Upper lobe of left lung (tissue), 6 donors: ENCODE measurements at regions not wholly inside any gene's neighbourhood (a gene's known extent, or its start where the extent isn't known, plus 50 kb on each side); places are given as distances from the start of the nearest gene placed in this dataset.
"Not testable (repeated sequence)": the region's sequence is repeated elsewhere in the genome, so short reads cannot be mapped to it uniquely, and the experiment has no call there.

Experiments
- ATAC-seq, 2 donors: fragments of 200-7000 bp; cut with Tn5 transposase; one replicate each; pipeline ENCODE4 v1.9.1; 2022; ENCODE audit warnings: mild to moderate bottlenecking in 2 of 2, moderate library complexity in 2 of 2; ENCODE audit not compliant: low FRiP score in 2 of 2
- DNase-seq, 2 donors: peaks; one replicate each; pipeline ENCODE4 v3.0.0-alpha.2; 2019 to 2020
- H3K27ac ChIP-seq, 4 donors: fragments of 200-600 bp; sonication (generic); one replicate each; pipeline ENCODE4 v1.5.1; 2016 to 2019
- H3K27me3 ChIP-seq, 4 donors: fragments of 200-600 bp; sonication (generic); one replicate each; pipeline ENCODE4 v1.5.1; 2017 to 2019
- H3K36me3 ChIP-seq, 4 donors: fragments of 200-600 bp; sonication (generic); one replicate each; pipeline ENCODE4 v1.5.1; 2016 to 2019
- H3K4me1 ChIP-seq, 4 donors: fragments of 200-600 bp; sonication (generic); one replicate each; pipeline ENCODE4 v1.5.1; 2018 to 2019
- H3K4me3 ChIP-seq, 4 donors: fragments of 200-600 bp; sonication (generic); one replicate each; pipeline ENCODE4 v1.5.1; 2017 to 2019; ENCODE audit warnings: mild to moderate bottlenecking in 2 of 4, moderate library complexity in 1 of 4
- H3K9me3 ChIP-seq, 4 donors: fragments of 200-600 bp; sonication (generic); one replicate each; pipeline ENCODE4 v1.5.1; 2018 to 2019
- EP300 ChIP-seq, 4 donors: sonication (generic); formaldehyde crosslinking; IDR thresholded peaks; one replicate each; pipeline ENCODE4 v1.5.1; 2017; ENCODE audit warnings: antibody characterized with exemption in 4 of 4, control low read depth in 2 of 4
- POLR2A ChIP-seq, 4 donors: fragments of 450-650 bp; IDR thresholded peaks; one replicate each; pipeline ENCODE4 v1.5.1; 2016 to 2017; ENCODE audit warnings: antibody characterized with exemption in 4 of 4, mild to moderate bottlenecking in 2 of 4
- POLR2AphosphoS5 ChIP-seq, 2 donors: sonication (generic); formaldehyde crosslinking; IDR thresholded peaks; one replicate each; pipeline ENCODE4 v1.5.1; 2017; ENCODE audit warnings: antibody characterized with exemption in 2 of 2
- WGBS, 2 donors: methylation state at CpG; one replicate each; pipeline ENCODE4 v1.1.5; 2017 to 2018; 5-methylcytosine and 5-hydroxymethylcytosine counted together
- TF ChIP-seq, protein P1 (sequence below), 6 experiments: fragments of 450-650 bp in 4 of 6; fragments of 200-600 bp in 2 of 6; sonication (generic) in 2 of 6; IDR thresholded peaks; one replicate each; pipeline ENCODE4 v1.5.1; 2016 to 2019; ENCODE audit warnings: antibody characterized with exemption in 6 of 6
- donor health status: DM: no; HTN: no; CAD: no; lungs with moderate emphysema.
- donor health status: DM: no; HTN: yes; CAD: no; lungs with severe emphysema.

DNA sequence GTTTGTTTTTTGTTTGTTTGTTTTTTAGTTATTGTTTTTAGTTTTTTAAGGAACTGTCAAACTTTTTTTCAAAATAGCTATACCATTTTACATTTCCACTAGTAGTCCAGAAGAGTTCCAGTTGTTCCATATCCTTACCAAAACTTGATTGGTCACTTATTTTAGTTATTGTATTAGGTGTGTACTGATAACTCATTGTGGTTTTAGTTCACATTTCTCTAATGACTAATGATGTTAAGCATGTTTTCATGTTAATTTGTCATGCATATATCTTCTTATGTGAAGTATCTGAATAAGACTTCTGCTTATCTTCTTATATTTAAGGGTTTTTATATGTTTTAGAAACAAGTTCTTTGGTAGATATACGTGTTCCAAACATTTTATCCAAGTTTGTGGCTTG, 89.5 kb downstream of the CD200R1L start:
- H3K27me3 ChIP-seq: no peaks in the 10 kb centered on the region
- DNase-seq: no peak
- ATAC-seq: no peak
- no peak overlapping the region for H3K4me3 ChIP-seq
- no peak overlapping the region for H3K27ac ChIP-seq
- TF ChIP-seq POLR2A (IDR thresholded peaks at IDR 0.05) (no peak), POLR2AphosphoS5 (IDR thresholded peaks at IDR 0.05) (no peak), EP300 (IDR thresholded peaks at IDR 0.05) (no peak)
- TF ChIP-seq, protein P1, sequence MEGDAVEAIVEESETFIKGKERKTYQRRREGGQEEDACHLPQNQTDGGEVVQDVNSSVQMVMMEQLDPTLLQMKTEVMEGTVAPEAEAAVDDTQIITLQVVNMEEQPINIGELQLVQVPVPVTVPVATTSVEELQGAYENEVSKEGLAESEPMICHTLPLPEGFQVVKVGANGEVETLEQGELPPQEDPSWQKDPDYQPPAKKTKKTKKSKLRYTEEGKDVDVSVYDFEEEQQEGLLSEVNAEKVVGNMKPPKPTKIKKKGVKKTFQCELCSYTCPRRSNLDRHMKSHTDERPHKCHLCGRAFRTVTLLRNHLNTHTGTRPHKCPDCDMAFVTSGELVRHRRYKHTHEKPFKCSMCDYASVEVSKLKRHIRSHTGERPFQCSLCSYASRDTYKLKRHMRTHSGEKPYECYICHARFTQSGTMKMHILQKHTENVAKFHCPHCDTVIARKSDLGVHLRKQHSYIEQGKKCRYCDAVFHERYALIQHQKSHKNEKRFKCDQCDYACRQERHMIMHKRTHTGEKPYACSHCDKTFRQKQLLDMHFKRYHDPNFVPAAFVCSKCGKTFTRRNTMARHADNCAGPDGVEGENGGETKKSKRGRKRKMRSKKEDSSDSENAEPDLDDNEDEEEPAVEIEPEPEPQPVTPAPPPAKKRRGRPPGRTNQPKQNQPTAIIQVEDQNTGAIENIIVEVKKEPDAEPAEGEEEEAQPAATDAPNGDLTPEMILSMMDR (IDR thresholded peaks at IDR 0.05): no peak
- H3K9me3 ChIP-seq: no peaks in the 10 kb centered on the region
- H3K4me1 ChIP-seq: no peaks in the 10 kb centered on the region
- H3K36me3 ChIP-seq: no peaks in the 10 kb centered on the region
- 66 to 84% methylated on average over 1 of the region's 1 CpG for WGBS, 2 donors

- H3K36me3 ChIP-seq: no peaks in the 10 kb centered on the region
- H3K27ac ChIP-seq: no peak overlapping the region
- no peaks in the 10 kb centered on the region for H3K9me3 ChIP-seq
- ATAC-seq (no peak), DNase-seq (no peak)
- no peaks in the 10 kb centered on the region for H3K27me3 ChIP-seq
- no peaks in the 10 kb centered on the region for H3K4me1 ChIP-seq
- H3K4me3 ChIP-seq: no peak overlapping the region
- TF ChIP-seq EP300 (IDR thresholded peaks at IDR 0.05) (no peak), POLR2AphosphoS5 (IDR thresholded peaks at IDR 0.05) (no peak), POLR2A (IDR thresholded peaks at IDR 0.05) (no peak)
- TF ChIP-seq, protein P1 (IDR thresholded peaks at IDR 0.05): no peak
- 60 to 74% methylated on average over 4 of the region's 4 CpGs for WGBS, 2 donors
These were observed 90.6 kb downstream of the CD200R1L start for GRCh38 chr3:112755845-112756613.

DNA sequence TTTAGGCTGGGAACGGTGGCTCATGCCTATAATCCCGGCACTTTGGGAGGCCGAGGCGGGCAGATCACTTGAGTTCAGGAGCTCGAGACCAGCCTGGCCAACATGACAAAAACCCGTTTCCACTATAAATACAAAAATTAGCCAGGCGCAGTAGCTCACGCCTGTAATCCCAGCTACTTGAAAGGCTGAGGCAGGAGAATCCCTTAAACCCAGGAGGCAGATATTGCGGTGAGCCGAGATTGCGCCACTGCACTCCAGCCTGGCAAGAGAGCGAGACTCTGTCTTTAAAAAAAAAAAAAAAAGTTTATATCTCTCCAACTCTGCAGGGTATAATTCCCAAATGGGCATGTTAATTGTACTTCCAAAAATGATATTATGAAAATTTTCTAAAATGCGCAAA, 91.6 kb downstream of the CD200R1L start:
- H3K9me3 ChIP-seq, H3K27ac ChIP-seq, DNase-seq, H3K36me3 ChIP-seq, H3K4me1 ChIP-seq, H3K27me3 ChIP-seq, ATAC-seq, H3K4me3 ChIP-seq: not testable (repeated sequence)
- WGBS, 2 donors: 88 to 92% methylated on average over 13 of the region's 13 CpGs

DNA sequence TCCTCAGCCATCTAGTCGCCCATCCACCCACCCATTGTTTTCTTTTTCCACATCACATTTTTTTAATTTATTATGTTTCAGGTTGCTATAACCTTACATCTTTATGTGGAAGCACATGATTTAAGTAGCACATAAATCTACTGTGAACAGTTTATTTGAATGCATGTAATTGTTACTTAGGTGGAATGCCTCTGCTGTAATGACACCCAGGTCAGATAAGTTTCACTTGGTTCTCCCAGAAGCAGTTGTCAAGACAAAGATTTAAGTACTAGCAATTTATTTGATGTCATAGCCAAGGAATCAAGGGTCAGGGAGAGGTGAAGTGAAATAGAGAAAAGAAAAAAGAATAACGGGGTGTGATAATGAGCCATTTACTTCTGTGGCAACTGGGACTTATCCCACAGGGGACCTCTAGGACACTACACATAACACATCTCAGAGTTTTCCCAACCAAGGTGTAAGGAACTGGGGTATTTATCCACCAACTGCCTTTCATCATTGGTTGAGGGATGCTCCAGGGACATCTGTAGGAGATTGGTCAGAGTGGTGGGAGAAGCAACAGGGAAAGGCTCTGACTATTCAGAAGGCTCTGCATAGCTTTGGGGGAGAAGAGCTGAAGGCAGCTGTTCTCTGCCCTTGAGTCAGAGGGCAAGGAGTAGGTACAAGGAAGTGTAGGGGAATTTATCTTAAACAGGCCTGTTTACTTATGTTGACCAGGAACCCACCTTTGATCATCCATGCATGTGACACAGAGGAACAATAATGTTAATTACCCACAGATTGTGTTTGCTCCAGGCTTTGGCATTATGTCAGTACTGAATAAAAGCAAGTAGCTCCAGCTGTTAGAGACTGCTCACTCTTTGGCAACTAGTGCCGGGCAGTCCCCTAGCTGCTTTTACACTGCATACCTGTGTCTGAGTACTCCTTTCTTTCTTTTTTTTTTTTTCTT, 94.8 kb downstream of the CD200R1L start:
- no peak for TF ChIP-seq POLR2A (IDR thresholded peaks at IDR 0.05)
- H3K4me1 ChIP-seq: no peaks in the 10 kb centered on the region
- WGBS, 2 donors: 79 to 86% methylated on average over 3 of the region's 3 CpGs
- H3K4me3 ChIP-seq: no peak overlapping the region
- H3K27me3 ChIP-seq: no peaks in the 10 kb centered on the region
- no peak overlapping the region for H3K27ac ChIP-seq
- no peak for DNase-seq
- H3K36me3 ChIP-seq: no peaks in the 10 kb centered on the region
- no peaks in the 10 kb centered on the region for H3K9me3 ChIP-seq
- peak in 1 of 2 donors; percentile 44 for ATAC-seq

DNA sequence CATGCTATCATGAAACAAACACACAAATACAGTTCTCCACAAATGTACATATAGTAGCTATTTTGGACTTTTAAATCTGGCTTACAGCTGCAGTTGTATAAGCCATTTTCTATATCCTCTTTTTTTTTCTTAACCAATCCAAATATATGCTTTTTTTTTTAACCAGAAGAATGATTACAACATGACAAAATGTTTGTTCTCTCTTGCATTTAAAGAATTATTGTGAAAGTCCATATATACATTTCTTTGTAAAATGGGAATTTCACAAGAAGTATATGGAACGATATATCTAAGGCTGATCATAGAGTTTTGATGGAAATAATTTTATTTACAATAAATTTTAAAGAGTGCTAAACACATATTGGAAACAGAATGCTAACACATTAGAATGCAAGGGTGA, 95.6 kb downstream of the CD200R1L start:
- Histone ChIP-seq H3K4me1 (no peaks in the 10 kb centered on the region), H3K4me3 (no peak overlapping the region), H3K9me3 (no peaks in the 10 kb centered on the region), H3K36me3 (no peaks in the 10 kb centered on the region), H3K27ac (no peak overlapping the region), H3K27me3 (no peaks in the 10 kb centered on the region)
- ATAC-seq (no peak), DNase-seq (no peak)
- TF ChIP-seq POLR2A (IDR thresholded peaks at IDR 0.05) (no peak), POLR2AphosphoS5 (IDR thresholded peaks at IDR 0.05) (no peak), EP300 (IDR thresholded peaks at IDR 0.05) (no peak)
- TF ChIP-seq, protein P1 (IDR thresholded peaks at IDR 0.05): no peak
- 79 to 92% methylated on average over 1 of the region's 1 CpG for WGBS, 2 donors
